HCT116 (cell line): ENCODE measurements at regions not wholly inside any gene's neighbourhood (a gene's known extent, or its start where the extent isn't known, plus 50 kb on each side); places are given as distances from the start of the nearest gene placed in this dataset.

ENCODE experiments used
- ATAC-seq: fragments of 200-7000 bp; cut with Tn5 transposase; 2 replicates; pipeline ENCODE4 v1.9.1; 2020; ENCODE audit warnings: mild to moderate bottlenecking, moderate library complexity
- BruUV-seq: library from RNA; stranded (reverse); fragments of 400-500 nt; replicated peaks from 2 replicates; lab custom pipeline; 2021; lab: Mats Ljungman, UMichigan
- CTCF ChIA-PET: fragments of 300-600 bp; sonication (Branson Sonifier 250); formaldehyde crosslinking; loops from one replicate; lab custom pipeline; 2021; ENCODE audit warnings: antibody characterized with exemption; lab: Charles Lee
- POLR2A ChIA-PET: fragments of 300-600, 350-600 bp; sonication (Branson Sonifier 250); formaldehyde crosslinking; loops from one replicate; lab custom pipeline; 2021; ENCODE audit warnings: antibody characterized with exemption; lab: Charles Lee
- RAD21 ChIA-PET, 2 experiments: fragments of 300-600 bp; sonication (Branson Sonifier 250); formaldehyde crosslinking; loops; one replicate each; lab custom pipeline; 2023; ENCODE audit warnings: low total read pairs in 2 of 2; ENCODE audit not compliant: uncharacterized antibody in 2 of 2, unreplicated experiment in 2 of 2, low non-redundant PET in 1 of 2; lab: Charles Lee
- DNase-seq: peaks from one replicate; pipeline ENCODE4 v3.0.0-alpha.2; 2010; ENCODE audit warnings: low read depth, low spot score
- H2AFZ ChIP-seq: fragments of 200-600 bp; shearing (Covaris generic), sonication (generic); 2 replicates; pipeline ENCODE4 v1.6.1; 2017; ENCODE audit warnings: low read depth, mixed run types, mixed read lengths, antibody characterized with exemption, low read length; ENCODE audit not compliant: poor library complexity, severe bottlenecking
- H3K27ac ChIP-seq: 2 replicates; pipeline ENCODE4 v1.5.1; 2012; ENCODE audit warnings: low read depth, low read length
- H3K27me3 ChIP-seq: fragments of 200-600 bp; sonication (generic); 2 replicates; pipeline ENCODE4 v1.6.1; 2016; ENCODE audit warnings: mixed run types, low read length, mixed read lengths; ENCODE audit not compliant: insufficient read depth
- H3K36me3 ChIP-seq, 2 experiments: fragments of 200-500 bp in 1 of 2; fragments of 200-600 bp in 1 of 2; sonication (Bioruptor generic) in 1 of 2; sonication (generic) in 1 of 2; 2 replicates each; pipeline versions ENCODE4 v1.5.1 to v1.6.1; 2014 to 2016; ENCODE audit warnings: low read length in 2 of 2, inconsistent platforms in 1 of 2, mixed read lengths in 1 of 2, mixed run types in 1 of 2; ENCODE audit not compliant: insufficient read depth in 2 of 2, control insufficient read depth in 1 of 2
- H3K4me1 ChIP-seq, 2 experiments: fragments of 200-600 bp in 1 of 2; sonication (generic) in 1 of 2; 2 replicates each; pipeline versions ENCODE4 v1.5.1 to v1.6.1; 2012 to 2017; ENCODE audit warnings: low read length in 2 of 2, inconsistent platforms in 1 of 2, mild to moderate bottlenecking in 1 of 2, mixed read lengths in 1 of 2, mixed run types in 1 of 2, moderate library complexity in 1 of 2; ENCODE audit not compliant: insufficient read depth in 2 of 2, control insufficient read depth in 1 of 2
- H3K4me2 ChIP-seq: fragments of 200-600 bp; sonication (generic); 2 replicates; pipeline ENCODE4 v1.6.1; 2017; ENCODE audit warnings: mixed run types, low read length, mixed read lengths
- H3K4me3 ChIP-seq, 2 experiments: fragments of 200-600 bp in 1 of 2; sonication (generic) in 1 of 2; replicated peaks in 1 of 2; 2 replicates each; pipeline ENCODE4 v1.5.1; 2011 to 2016; ENCODE audit warnings: low read length in 2 of 2, control low read depth in 1 of 2, low read depth in 1 of 2, mild to moderate bottlenecking in 1 of 2, mixed read lengths in 1 of 2, mixed run types in 1 of 2
- H3K79me2 ChIP-seq: fragments of 200-600 bp; sonication (generic); 2 replicates; pipeline ENCODE4 v1.6.1; 2017; ENCODE audit warnings: mild to moderate bottlenecking, mixed run types, low read length, moderate library complexity, mixed read lengths; ENCODE audit not compliant: insufficient read depth
- H3K9ac ChIP-seq: fragments of 200-600 bp; sonication (generic); 2 replicates; pipeline ENCODE4 v1.6.1; 2016; ENCODE audit warnings: low read length, mixed read lengths
- H3K9me2 ChIP-seq: fragments of 200-600 bp; sonication (generic), shearing (Covaris generic); 2 replicates; pipeline ENCODE4 v1.6.1; 2017; ENCODE audit warnings: mixed run types, mild to moderate bottlenecking, moderate library complexity; ENCODE audit not compliant: insufficient read depth
- H3K9me3 ChIP-seq, 2 experiments: fragments of 200-500 bp in 1 of 2; fragments of 200-600 bp in 1 of 2; sonication (Bioruptor generic) in 1 of 2; sonication (generic) in 1 of 2; 2 replicates each; pipeline ENCODE4 v1.6.1; 2014 to 2017; ENCODE audit warnings: low read length in 2 of 2, mixed read lengths in 2 of 2, inconsistent platforms in 1 of 2, low read depth in 1 of 2, mild to moderate bottlenecking in 1 of 2, mixed run types in 1 of 2, moderate library complexity in 1 of 2; ENCODE audit not compliant: control insufficient read depth in 1 of 2, insufficient read depth in 1 of 2
- H4K20me1 ChIP-seq: fragments of 200-600 bp; sonication (generic), shearing (Covaris generic); 2 replicates; pipeline ENCODE4 v1.6.1; 2017; ENCODE audit warnings: mixed run types, mild to moderate bottlenecking, moderate library complexity; ENCODE audit not compliant: insufficient read depth
- ELF1 ChIP-seq: IDR thresholded peaks from 2 replicates; pipeline ENCODE4 v1.6.1; 2012; ENCODE audit warnings: low read depth, borderline replicate concordance
- EZH2phosphoT487 ChIP-seq: fragments of 200-600 bp; IDR thresholded peaks from 2 replicates; pipeline ENCODE4 v1.6.1; 2018; ENCODE audit warnings: antibody characterized with exemption, borderline replicate concordance
- POLR2A ChIP-seq: IDR thresholded peaks from 2 replicates; pipeline ENCODE4 v1.7.0; 2011; ENCODE audit warnings: borderline replicate concordance; ENCODE audit not compliant: insufficient read depth, insufficient read length; ENCODE audit errors: extremely low read depth
- POLR2AphosphoS5 ChIP-seq: IDR thresholded peaks from 2 replicates; pipeline ENCODE4 v1.6.1; 2011; ENCODE audit warnings: mild to moderate bottlenecking, low read depth, low read length, moderate library complexity
- SIN3A ChIP-seq: IDR thresholded peaks from 2 replicates; pipeline ENCODE4 v1.6.1; 2012; ENCODE audit warnings: low read depth
- SP1 ChIP-seq: IDR thresholded peaks from 2 replicates; pipeline ENCODE4 v1.6.1; 2012; ENCODE audit warnings: low read depth
- ZNF274 ChIP-seq: fragments of 200-500 bp; sonication (Bioruptor generic); IDR thresholded peaks from 2 replicates; pipeline ENCODE4 v1.6.1; 2014; ENCODE audit warnings: mild to moderate bottlenecking, low read depth, low read length, inconsistent platforms
- intact Hi-C: fragments of 100-400 bp; cut with micrococcal nuclease; formaldehyde crosslinking; loops from 2 replicates; pipeline ENCODE4 v1.10.0; 2022
- TF ChIP-seq, protein P1 (sequence below): IDR thresholded peaks from 2 replicates; pipeline ENCODE4 v1.6.1; 2012
- TF ChIP-seq, protein P2 (sequence below): IDR thresholded peaks from 2 replicates; pipeline ENCODE4 v1.6.1; 2011; ENCODE audit warnings: mild to moderate bottlenecking, low read length, moderate library complexity; ENCODE audit not compliant: insufficient replicate concordance; ENCODE audit errors: extremely low read depth

DNA sequence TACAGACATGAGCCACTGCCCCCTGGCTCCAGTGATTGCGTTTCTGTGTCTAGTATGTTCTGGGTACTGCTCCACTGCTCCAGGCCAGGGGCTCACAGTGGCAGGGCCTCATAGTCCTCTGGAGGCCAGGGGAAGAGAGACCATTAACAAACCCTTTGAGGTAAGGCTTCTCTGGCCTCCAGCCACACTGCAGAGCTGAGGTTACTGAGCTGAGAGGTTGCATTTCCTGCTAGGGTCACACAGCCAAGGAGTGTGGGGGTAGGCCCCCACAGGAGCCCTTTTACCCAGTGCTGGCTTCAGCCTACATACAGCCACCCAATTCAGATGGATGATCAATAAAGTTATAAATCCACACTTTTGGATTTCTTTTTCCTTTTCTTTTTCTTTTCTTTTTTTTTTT lies 50.4 kb upstream of the DLX4 start:
- Histone ChIP-seq H3K36me3 (no peaks in the 10 kb centered on the region), H4K20me1 (no peaks in the 10 kb centered on the region), H3K27ac (no peak overlapping the region), H3K9ac (no peak overlapping the region), H3K79me2 (no peaks in the 10 kb centered on the region), H3K9me2 (no peaks in the 10 kb centered on the region), H3K27me3 (no peaks in the 10 kb centered on the region), H3K4me3 (no peak overlapping the region), H3K9me3 (no peaks in the 10 kb centered on the region), H3K4me2 (no peak overlapping the region), H2AFZ (no peak overlapping the region), H3K4me1 (peaks cover 3 to 31% of the 10 kb centered on the region in 2 experiments)
- ChIA-PET CTCF (no interaction called here), POLR2A (no interaction called here), RAD21 (interaction anchor here in 1 of 2 experiments (0.6 kb wide), 1 partner anchor 71 kb away, joined by 3 read pairs; no protein-coding TSS in a partner anchor)
- no peak for ATAC-seq
- no peak for DNase-seq
- TF ChIP-seq SIN3A = no peak
- no peak for TF ChIP-seq SP1
- TF ChIP-seq ELF1 = no peak
- TF ChIP-seq, protein P1, sequence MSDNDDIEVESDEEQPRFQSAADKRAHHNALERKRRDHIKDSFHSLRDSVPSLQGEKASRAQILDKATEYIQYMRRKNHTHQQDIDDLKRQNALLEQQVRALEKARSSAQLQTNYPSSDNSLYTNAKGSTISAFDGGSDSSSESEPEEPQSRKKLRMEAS = no peak
- no peak for TF ChIP-seq POLR2A
- TF ChIP-seq POLR2AphosphoS5 = no peak
- no peak for TF ChIP-seq ZNF274
- no peak for TF ChIP-seq EZH2phosphoT487
- TF ChIP-seq, protein P2, sequence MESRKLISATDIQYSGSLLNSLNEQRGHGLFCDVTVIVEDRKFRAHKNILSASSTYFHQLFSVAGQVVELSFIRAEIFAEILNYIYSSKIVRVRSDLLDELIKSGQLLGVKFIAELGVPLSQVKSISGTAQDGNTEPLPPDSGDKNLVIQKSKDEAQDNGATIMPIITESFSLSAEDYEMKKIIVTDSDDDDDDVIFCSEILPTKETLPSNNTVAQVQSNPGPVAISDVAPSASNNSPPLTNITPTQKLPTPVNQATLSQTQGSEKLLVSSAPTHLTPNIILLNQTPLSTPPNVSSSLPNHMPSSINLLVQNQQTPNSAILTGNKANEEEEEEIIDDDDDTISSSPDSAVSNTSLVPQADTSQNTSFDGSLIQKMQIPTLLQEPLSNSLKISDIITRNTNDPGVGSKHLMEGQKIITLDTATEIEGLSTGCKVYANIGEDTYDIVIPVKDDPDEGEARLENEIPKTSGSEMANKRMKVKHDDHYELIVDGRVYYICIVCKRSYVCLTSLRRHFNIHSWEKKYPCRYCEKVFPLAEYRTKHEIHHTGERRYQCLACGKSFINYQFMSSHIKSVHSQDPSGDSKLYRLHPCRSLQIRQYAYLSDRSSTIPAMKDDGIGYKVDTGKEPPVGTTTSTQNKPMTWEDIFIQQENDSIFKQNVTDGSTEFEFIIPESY = no peak
- no TSS peak for BruUV-seq
- intact Hi-C loops = no loop called here
